GM18858 (cell line): ENCODE measurements at regions not wholly inside any gene's neighbourhood (a gene's known extent, or its start where the extent isn't known, plus 50 kb on each side); places are given as distances from the start of the nearest gene placed in this dataset.

Experiments used
- ATAC-seq: cut with Tn5 transposase; IDR thresholded peaks from one replicate; pipeline ENCODE4 v1.9.1; 2021; ENCODE audit not compliant: unreplicated experiment

DNA sequence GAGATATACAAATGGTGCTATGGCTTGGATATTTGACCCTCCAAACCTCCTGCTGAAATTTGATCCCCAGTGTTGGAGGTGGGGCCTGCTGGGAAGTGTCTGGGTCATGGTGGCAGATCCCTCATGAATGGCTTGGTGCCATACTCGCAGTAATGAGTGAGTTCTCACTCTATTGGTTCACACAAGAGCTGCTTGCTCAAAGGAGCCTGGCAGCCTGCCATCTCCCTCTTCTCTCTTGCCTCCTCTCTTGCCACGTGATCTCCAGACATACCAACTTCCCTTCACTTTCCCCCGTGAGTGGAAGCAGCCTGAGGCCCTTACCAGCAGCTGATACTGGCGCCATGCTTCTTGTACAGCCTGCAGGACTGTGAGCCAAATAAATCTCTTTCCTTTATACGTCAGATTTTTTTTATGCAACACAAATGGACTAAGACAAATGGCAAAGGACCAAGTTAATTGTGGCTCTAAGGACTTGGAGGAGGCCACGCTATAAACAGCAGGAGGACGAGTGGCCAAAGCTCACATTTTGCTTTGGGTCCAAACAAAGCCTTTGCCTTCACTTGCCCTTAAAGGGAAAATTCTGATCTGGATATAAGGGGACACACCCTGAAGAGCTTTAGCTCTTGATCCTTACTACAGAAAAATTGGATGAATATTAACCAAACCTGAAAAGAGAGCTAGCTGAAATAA lies 214.7 kb downstream of the SS18 start:
- no peak for ATAC-seq

DNA sequence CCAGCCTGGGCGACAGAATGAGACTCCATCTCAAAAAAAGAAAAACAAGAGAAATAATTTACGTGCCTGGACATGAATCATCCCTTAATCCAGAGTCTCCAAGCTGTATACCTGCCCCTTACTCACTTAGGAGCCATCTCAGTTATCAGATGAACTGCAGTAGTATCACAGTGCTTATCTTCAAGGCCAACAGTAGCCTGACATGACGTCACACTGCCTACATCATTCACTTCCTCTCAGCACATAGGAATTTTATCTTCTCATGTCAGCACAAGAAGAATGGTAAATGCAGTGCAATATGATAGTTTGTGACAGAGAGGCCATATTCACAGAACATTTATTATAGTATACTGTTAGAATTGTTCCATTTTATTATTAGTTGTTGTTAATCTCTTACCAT lies 216.6 kb downstream of the SS18 start:
- ATAC-seq: no peak

DNA sequence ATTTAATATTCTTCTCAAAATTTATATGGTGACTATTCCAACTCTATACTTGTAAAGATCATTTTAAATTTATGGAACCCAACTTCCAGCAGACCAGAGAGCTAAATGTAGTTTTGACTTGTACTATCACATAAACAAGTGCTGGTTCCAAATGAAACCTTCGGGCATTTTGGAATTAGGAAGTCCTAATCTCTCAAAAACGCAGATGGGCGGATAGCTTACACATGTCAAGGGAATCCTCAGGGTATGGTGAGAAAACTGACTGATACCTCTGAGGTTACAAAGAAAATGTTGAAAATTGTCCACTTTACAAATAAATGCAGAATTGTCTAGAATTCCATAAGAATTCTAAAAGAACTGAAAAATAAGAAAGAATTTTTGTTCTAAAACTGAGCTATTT lies 224.1 kb downstream of the SS18 start:
- no peak for ATAC-seq

DNA sequence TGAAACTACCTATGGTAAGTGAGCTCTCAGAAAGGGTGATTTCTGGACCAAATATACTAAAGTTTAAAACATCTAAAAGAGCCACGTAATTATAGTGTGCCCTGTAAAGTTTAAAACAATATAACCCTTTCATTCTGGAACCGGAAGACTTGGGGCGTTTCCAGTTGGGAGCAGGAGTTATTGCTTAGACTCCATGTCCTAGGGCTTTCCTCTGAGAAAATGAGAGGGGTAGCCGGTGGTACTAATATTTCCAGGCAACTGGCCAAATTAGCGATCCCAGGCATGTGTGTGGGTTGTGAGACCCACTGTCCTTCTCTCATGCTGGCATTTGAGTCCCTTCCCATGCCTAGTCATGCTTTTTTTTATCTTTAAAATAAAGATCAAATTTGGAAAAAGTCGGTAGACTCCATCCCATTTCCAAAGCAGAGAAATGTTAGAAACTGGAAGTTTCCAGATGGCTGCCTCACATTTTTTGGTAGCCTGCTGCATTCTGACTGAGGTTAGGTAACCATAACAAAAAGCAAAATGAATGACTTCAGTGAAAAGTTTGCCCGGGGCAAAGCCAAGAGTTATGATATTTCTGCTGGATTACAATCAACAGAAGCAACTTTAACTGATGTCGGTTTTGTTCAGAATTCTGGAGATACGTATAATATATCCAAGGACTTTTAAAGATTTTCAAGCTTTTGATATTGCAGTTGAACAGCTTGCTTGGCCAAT lies 227.4 kb downstream of the SS18 start:
- ATAC-seq: no peak

DNA sequence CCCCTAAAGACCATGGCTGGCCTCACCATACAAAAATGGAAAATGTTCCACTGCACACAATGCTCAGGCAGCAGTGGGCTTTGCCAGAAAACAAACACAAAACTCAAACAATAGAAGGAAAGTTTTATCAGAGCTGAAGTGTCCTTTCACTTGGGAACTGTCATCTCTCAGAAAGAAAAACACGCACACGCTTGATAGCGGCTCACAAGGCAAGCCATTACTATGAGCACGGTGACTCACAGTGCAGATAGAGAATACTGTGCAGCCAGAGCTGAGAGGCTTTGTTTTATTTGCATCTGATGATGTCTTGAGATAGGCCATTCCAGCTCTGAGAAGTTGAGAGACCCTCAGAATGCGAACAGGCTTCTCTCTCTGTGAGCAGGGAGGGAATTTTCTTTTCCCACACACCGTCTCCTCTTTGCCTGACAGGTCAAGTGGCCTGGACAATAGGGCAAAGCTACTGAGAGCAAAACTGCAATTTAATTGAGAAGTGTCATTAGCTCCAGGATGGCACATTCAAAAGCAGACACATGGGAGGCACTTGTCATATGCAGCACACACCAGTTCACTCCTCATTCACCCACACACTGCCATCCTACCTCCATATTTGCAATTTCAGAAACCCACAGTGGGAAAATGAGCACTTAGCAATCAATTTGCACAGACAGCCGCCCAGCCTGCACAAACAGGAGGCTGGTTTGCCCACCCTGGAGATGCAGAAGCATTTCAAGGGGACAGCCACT lies 236.6 kb downstream of the SS18 start:
- ATAC-seq: no peak

DNA sequence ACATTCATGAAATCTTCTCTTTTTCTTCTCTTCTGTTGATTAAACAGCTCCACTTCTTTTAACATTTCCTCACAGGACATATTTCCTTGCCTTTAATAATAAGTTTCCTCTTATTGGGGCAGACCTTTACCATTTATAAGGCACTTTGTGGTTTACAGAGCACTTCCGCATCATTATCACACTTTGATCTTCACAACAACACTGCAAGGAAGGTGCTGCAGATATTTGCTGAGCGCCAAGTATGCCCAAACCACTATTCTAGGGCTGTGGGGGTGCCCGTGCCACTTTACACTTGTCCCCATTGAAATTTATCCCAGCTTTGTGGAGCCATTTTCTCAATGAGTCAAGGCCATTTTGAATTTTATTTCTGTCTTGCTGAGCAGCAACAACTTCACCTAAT lies 246.6 kb downstream of the SS18 start:
- ATAC-seq: no peak

DNA sequence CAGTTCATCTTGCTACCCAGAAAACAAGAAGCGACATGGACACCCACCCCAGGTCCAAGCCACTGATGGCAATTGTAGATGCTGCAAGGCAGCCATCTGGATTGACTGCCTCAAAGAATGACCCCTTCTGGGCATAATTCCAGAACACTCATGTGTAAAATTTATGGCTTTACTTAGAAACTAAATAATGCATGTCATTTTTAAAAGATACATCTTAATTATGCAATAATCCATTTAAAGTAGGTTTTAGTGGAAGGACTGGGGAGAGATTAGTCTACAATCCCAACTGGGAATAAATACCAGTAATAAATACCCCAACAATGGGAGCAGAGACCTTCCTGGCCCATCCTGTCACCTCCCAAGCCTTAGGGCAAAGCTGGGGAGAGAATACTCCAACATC lies 247.7 kb downstream of the SS18 start:
- ATAC-seq: no peak

DNA sequence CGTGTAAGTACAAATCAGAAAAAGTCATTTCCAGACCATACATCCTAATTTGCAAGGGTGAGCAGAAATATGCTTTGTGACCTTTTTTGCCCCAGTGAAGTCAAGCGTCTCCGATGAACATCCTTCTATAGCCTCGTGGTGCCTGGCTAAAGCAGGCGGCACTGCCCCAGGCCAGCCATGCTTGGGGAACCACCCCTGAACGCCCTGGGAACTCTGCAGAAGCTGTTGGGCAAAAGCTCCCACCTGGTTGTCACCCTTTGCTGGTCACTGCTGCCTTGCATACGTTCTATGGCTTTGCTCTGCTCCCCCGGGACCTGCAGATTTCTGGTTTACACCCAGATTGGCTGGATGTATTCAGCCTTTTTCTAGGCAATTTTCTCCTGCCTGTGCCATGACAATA lies 256.4 kb downstream of the SS18 start:
- ATAC-seq: no peak

DNA sequence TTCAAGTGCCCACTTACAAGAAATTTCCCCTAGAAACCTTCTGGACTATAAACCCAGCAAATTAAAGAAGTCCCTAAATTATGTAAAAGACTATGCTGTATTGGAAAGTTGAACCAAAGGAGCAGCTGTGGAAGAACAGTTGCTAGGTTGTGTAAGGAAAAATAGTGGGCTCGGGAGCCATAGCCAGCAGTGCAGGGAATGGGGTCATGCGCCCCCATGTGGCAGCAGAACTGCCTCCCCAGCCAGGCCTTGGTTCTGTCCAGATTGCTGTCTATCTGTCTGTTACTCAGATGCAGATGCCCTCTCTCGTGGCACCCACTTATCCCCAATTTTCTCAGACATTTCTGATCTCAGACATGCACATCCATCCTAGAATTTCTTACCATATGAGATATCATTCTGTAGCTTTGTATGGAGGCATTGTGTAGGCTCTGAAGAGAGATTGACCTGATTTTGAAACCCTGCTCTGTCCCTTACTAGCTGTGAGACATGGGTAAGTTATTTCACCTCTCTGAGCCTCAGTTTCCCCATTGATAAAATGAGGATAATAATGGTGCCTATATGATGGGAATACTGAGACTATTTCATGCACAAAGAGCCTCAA lies 258.3 kb downstream of the SS18 start:
- ATAC-seq: no peak

DNA sequence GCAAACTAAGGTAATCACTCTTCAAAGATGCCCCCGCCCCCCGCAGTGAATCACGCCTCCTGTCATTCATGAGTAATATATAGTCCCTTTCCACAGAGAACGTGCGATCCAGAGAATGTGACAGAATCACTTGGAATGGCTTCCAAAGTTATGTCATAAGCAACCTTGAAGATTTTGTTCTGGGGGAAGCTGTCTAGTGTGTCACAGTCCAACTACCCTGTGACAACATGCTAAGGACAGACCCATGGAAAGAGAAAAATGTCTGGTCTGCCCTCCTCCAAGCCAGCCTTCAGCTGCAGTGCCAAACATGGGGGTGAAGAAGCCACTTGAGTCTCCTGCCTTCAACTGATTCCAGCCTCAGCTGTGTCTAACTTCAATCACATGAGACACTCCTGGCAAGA lies 259.1 kb downstream of the SS18 start:
- ATAC-seq: no peak

DNA sequence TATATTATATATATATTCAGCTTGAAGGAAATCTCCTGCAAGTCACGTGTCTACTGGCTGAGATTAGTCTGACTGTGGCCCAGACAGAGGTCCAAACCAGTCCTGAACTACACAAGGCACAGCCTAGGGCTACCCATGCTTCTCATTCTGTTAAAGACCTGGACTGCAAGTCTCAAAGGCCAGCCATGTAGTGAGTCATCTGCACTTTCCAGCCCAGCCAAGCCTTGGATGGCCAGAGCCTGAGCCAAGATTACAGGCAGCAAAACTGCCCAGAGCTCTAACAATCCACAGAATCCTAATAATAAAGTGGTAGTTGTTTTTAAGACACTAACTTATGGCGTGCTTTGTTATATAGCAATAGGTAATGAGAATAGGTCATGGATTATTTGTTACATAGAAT lies 259.6 kb downstream of the SS18 start:
- no peak for ATAC-seq

DNA sequence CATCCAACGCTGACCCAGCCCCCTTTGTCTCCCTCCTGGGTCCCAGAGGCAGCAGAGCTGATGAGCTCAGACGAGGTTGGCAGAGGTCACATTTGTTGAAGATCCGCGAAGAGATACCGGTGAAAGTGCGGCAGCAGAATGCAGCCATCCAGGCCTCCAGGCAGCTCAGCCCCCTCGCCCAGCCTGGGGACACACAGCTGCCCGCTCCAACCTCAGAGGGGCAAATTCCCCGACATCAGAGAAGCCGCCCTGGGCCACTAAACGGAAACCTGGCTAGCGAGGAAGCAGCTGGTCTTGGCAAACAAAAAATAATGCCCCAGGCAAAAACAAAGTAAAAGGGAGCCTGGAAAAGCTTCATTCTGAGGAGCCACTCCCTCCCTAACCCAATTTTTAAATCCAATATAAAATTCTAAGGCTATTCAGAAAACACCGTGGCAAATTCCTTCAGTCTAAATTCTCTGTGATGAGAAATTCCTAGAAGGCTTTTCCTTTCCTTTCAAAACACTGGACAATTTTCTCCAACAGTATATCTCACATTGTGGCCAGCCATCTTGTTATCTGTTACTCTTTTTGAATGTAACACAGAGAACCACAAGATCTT lies 262.4 kb downstream of the SS18 start:
- no peak for ATAC-seq

DNA sequence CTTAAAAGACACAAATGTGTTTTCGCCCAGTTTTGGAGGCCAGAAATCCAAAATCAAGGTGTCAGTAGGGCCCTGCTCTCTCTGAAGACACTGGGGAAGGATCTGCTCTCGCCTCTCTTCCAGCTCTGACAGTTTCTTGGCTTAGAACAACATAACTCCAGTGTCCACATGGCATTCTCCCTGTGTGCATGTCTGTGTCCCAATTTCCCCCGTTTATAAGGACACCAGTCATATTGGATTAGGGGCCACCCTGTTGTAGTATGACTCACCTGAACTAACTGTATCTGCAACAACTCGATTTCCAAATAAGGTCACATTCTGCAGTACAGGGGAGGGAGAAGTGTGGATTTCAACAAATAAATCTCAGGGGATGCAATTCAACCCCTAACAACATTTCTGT lies 263.2 kb downstream of the SS18 start:
- no peak for ATAC-seq

DNA sequence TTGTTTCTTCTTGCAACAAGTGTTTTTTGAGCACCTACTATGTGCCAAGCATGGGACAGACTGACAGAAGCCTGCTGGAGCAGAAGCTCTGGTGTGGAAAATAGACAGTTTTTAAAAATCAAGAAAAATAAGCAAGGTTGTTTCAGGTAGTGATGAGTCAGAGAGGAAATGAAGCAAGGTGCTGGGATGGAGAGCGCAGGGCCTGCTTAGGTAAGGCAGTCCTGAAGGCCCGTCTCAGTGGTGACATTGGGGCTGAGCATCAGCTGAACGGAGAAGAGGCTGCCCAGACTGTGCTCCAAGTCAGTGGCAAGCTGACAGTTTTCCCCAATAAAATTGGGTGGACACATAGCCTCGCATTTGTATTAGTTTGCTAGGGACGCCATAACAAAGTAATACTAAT lies 263.6 kb downstream of the SS18 start:
- no peak for ATAC-seq

DNA sequence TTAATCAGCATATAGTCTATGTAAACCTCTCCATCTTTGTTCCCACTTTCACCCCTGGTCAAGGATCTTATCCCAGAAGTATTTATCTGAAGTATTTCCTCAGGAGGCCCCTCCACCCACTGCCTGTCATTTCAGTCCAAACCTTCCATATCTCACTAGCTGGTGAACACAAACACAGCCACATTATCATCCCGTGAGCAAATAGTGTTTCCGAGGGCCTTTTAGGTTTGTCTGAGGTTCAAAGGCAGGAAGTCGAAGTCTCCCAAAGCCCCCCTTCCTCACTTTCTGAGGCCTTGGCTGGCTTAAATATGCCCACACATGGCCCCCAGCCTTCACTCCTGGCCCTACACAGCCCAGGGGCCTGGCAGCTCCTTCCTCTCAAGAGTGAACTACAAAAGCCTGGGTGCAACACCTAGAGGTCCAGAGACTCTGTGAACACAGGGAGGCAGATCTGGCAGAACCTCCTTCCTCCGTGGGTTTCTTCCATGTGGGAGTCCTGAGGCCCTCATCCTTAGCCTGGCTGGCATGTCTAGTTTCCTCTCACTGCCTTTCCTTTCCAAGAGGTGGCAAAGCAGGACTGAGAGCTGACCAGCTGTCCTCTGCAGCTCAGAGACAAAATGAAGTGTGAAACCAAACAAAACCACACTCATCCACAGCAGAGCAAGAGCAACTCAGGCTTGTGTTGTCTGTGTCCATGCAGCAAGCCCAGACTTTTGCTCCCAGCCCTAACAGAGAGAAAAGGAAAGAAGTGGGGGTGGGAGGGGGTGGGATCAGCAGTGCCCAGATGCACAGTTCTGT lies 264.2 kb downstream of the SS18 start:
- ATAC-seq: no peak

DNA sequence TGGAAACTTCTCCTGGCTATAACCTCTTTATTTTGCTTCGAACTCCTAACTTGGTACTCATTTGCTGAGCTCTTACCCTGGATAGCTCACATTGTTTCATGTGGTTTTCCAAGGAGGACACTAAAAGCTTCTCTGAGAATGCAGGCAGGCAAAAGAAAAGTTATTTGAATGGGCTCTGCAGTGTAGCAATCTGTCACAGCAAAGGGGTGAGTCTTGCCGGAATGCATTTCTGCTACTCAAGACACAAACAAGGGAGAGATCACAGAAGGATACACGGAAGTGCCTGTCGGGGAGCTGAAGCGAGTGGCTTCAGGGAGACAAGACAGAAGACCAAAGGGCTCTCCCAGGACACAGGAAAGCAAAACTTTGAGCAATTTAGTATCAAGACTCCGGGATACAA lies 265.4 kb downstream of the SS18 start:
- no peak for ATAC-seq

DNA sequence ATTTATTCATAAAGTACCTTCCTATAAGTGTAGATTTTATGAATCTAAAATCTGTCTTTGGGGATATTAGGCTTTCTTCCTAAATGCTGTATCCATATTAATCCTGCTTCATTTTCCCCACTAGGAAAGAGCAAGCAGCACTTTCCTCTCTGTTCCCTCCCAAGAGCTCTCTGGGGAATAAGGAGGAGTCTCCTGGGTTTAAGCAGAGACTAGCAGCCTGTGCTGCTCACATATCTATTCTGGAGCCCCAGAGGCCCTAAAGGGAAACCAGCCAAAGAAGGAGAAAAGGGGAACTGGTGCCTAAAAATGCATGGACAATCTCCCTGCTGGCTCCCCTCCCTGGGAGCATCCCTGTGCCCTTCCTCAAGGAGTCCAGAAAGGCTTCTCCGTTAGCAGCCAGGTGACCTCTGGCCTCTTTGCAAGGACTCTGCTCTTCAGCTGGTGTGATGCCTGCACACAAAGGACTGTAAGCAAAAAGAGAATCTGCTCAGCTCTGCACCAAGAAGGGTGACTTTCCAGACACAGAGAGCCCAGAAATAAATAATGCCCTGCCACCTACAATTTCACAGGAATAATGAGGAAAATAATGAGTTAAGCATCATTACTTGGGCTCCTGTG lies 270.6 kb downstream of the SS18 start:
- no peak for ATAC-seq

DNA sequence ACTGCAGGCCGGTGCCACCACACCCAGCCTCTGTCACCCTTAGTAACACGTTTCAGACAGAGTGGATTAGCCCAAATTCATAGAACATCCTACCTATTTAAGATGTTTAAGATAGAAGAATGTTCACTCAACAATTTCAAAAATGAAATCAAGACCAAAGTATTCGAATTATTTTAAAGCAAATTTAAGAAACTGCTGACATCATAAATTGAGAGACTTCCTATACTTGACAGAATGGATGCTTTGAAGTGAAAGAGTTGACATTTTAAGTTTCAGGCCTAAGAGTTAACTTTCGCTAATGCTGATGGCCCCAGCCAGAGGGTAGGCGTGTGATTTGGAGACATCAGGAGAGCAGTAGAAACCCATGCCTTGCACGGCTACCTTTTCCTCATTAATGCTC lies 271.9 kb downstream of the SS18 start:
- ATAC-seq: no peak

DNA sequence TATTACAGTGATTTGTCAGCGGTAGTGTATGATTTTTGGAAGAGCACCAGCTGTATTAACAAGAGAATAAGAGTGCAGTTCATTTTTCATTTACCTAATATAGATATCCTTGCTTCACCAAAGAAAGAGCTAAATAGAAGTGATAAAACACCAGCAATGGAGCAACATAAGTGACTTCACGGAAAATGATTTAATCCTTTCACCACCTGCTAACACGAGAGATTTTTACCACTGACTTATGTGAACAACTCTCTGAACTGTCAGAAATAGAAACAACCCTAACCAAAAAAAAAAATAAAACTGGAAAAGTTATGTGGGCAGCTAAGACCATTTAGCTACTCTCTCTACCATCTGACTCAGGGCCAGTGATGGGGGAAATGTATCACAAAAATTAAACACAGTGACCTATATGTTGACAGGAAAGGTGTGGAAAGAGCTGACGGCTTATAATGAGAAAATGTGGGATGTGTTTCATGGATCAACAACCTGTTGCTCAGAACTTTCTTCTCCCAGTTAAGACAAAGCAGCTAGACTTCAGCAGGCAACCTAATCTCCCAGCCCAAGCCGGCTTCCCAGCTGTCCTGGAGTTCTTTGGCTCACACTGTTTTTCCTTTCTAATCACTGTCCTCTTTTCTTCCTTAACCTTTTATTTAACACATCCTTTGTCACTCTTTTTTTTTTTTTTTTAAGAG lies 272.7 kb downstream of the SS18 start:
- ATAC-seq: no peak

DNA sequence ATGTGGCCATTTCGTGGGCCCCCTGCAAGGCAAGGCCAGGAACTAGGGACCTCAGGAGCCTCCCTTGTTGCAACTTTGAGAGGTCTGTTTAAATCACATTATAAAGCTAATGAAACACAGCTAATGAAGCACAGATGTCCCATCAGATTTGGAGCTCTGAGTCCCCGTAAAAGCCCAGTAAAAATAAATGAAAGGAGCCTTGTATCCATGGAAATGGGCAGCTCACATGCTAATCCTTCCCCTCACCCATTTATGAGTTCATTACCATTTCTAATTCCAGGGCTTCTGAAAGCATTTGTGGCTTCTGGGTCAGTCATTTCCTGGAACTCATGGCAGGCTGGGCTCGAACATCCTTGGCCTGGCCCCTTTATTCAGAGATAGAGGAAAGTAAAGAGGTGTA lies 274.8 kb downstream of the SS18 start:
- no peak for ATAC-seq
